Keratinocyte (primary cell): ENCODE measurements at regions not wholly inside any gene's neighbourhood (a gene's known extent, or its start where the extent isn't known, plus 50 kb on each side); places are given as distances from the start of the nearest gene placed in this dataset.

Experiments
- DNase-seq: peaks from one replicate; pipeline ENCODE4 v3.0.0-alpha.2; 2011; ENCODE audit warnings: low read depth, missing footprints, low spot score
- FAIRE-seq: peaks from 2 replicates; lab custom pipeline; 2011; peaks lifted over from hg19 to GRCh38; lab: Jason Lieb, UNC
- H2AFZ ChIP-seq: 2 replicates; pipeline ENCODE4 v1.6.0; 2012; ENCODE audit warnings: low read length, control low read depth, inconsistent platforms; ENCODE audit not compliant: control insufficient read depth
- H3K27ac ChIP-seq: 2 replicates; pipeline ENCODE4 v1.5.1; 2011; ENCODE audit warnings: low read length; ENCODE audit not compliant: control insufficient read depth, insufficient read depth
- H3K27me3 ChIP-seq: 3 replicates; pipeline ENCODE4 v1.6.0; 2011; ENCODE audit warnings: low read length; ENCODE audit not compliant: control insufficient read depth, insufficient read depth; ENCODE audit errors: extremely low read depth
- H3K36me3 ChIP-seq, 2 experiments: 2 replicates in 1 of 2; 3 replicates in 1 of 2; pipeline ENCODE4 v1.5.1; 2011; ENCODE audit warnings: low read length in 2 of 2, mild to moderate bottlenecking in 1 of 2; ENCODE audit not compliant: control insufficient read depth in 2 of 2, insufficient read depth in 2 of 2; ENCODE audit errors: extremely low read depth in 1 of 2
- H3K4me1 ChIP-seq: 3 replicates; pipeline ENCODE4 v1.5.1; 2011; ENCODE audit warnings: low read length; ENCODE audit not compliant: control insufficient read depth, insufficient read depth; ENCODE audit errors: extremely low read depth
- H3K4me2 ChIP-seq: 3 replicates; pipeline ENCODE4 v1.6.0; 2011; ENCODE audit warnings: low read depth, low read length; ENCODE audit not compliant: control insufficient read depth, insufficient read depth; ENCODE audit errors: extremely low read depth
- H3K4me3 ChIP-seq, 3 experiments: fragments of 200-600 bp in 1 of 3; sonication (generic) in 1 of 3; 2 replicates in 2 of 3; 3 replicates in 1 of 3; pipeline ENCODE4 v1.5.1; 2011 to 2016; ENCODE audit warnings: low read length in 3 of 3, mild to moderate bottlenecking in 3 of 3, control low read depth in 2 of 3, inconsistent platforms in 1 of 3, low read depth in 1 of 3, mixed read lengths in 1 of 3, mixed run types in 1 of 3, moderate library complexity in 1 of 3; ENCODE audit not compliant: control insufficient read depth in 2 of 3, insufficient read depth in 2 of 3; ENCODE audit errors: extremely low read depth in 1 of 3
- H3K79me2 ChIP-seq: 2 replicates; pipeline ENCODE4 v1.6.0; 2012; ENCODE audit warnings: low read length; ENCODE audit not compliant: control insufficient read depth, insufficient read depth
- H3K9ac ChIP-seq: 3 replicates; pipeline ENCODE4 v1.6.0; 2011; ENCODE audit warnings: low read length; ENCODE audit not compliant: control insufficient read depth, insufficient read depth; ENCODE audit errors: extremely low read depth
- H3K9me1 ChIP-seq: 3 replicates; pipeline ENCODE4 v1.6.0; 2011; ENCODE audit warnings: low read length; ENCODE audit not compliant: control insufficient read depth, insufficient read depth; ENCODE audit errors: extremely low read depth
- H3K9me3 ChIP-seq: 2 replicates; pipeline ENCODE4 v1.5.1; 2012; ENCODE audit warnings: low read depth, low read length; ENCODE audit not compliant: control insufficient read depth
- H4K20me1 ChIP-seq: 3 replicates; pipeline ENCODE4 v1.6.0; 2011; ENCODE audit warnings: low read length; ENCODE audit not compliant: control insufficient read depth, insufficient read depth; ENCODE audit errors: extremely low read depth
- EZH2 ChIP-seq: IDR thresholded peaks from one replicate; pipeline ENCODE4 v1.6.1; 2012; ENCODE audit warnings: inconsistent platforms, mild to moderate bottlenecking, low read length, moderate library complexity
- dilution Hi-C: fragments of 300-500 bp; cut with MboI; formaldehyde crosslinking; loops from one replicate; pipeline ENCODE4 v1.7.0; 2020; ENCODE audit warnings: low sequenced_read_pairs; ENCODE audit not compliant: extremely low pct_ligation_motif_present
- TF ChIP-seq, protein P1 (sequence below), 3 experiments: IDR thresholded peaks in 1 of 3; conservative IDR thresholded peaks in 1 of 3; optimal IDR thresholded peaks in 1 of 3; 2 replicates in 2 of 3; 3 replicates in 1 of 3; pipeline versions ENCODE3 to v1.5.1; 2011; ENCODE audit warnings: low read length in 3 of 3, mild to moderate bottlenecking in 3 of 3, moderate library complexity in 2 of 3, control low read depth in 1 of 3, inconsistent platforms in 1 of 3; ENCODE audit not compliant: insufficient read depth in 2 of 3; ENCODE audit errors: extremely low read depth in 1 of 3

DNA sequence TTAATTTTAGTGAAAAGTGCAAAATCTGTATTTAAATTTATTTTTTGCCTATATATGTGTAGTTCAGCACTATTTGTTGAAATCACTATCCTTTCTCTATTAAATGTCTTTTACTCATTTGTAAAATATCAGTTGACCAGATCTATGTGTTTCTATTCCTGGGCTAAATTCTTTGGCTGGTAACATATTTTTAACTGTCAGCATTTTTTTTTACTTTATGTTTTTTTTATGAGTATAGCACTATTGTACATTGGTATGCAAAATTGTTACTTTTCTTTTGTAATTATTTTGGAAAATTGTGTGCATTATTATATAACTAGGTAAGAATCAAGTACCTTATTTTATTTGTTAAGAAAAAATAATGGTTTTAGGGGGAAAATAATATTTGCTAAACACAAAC lies 582.8 kb upstream of the ADGRB3 start:
- H3K36me3 ChIP-seq = no peaks in the 10 kb centered on the region
- FAIRE-seq (no peak), DNase-seq (no peak)
- no peaks in the 10 kb centered on the region for H3K79me2 ChIP-seq
- no peak overlapping the region for H3K9ac ChIP-seq
- H2AFZ ChIP-seq = no peak overlapping the region
- TF ChIP-seq, protein P1, sequence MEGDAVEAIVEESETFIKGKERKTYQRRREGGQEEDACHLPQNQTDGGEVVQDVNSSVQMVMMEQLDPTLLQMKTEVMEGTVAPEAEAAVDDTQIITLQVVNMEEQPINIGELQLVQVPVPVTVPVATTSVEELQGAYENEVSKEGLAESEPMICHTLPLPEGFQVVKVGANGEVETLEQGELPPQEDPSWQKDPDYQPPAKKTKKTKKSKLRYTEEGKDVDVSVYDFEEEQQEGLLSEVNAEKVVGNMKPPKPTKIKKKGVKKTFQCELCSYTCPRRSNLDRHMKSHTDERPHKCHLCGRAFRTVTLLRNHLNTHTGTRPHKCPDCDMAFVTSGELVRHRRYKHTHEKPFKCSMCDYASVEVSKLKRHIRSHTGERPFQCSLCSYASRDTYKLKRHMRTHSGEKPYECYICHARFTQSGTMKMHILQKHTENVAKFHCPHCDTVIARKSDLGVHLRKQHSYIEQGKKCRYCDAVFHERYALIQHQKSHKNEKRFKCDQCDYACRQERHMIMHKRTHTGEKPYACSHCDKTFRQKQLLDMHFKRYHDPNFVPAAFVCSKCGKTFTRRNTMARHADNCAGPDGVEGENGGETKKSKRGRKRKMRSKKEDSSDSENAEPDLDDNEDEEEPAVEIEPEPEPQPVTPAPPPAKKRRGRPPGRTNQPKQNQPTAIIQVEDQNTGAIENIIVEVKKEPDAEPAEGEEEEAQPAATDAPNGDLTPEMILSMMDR (optimal IDR thresholded peaks at IDR 0.05 in 1 of 3, IDR thresholded peaks at IDR 0.05 in 1 of 3, conservative IDR thresholded peaks at IDR 0.05 in 1 of 3; ENCODE audit: extremely low read depth in 1 of 3, insufficient read depth in 2 of 3, low read length in 3 of 3) = no peak
- no peak for TF ChIP-seq EZH2
- no peak overlapping the region for H3K4me3 ChIP-seq
- no peaks in the 10 kb centered on the region for H3K27me3 ChIP-seq
- H4K20me1 ChIP-seq = no peaks in the 10 kb centered on the region
- H3K27ac ChIP-seq = no peak overlapping the region
- dilution Hi-C loops = no loop called here
- H3K9me3 ChIP-seq = no peaks in the 10 kb centered on the region
- no peaks in the 10 kb centered on the region for H3K4me1 ChIP-seq
- no peaks in the 10 kb centered on the region for H3K9me1 ChIP-seq
- no peak overlapping the region for H3K4me2 ChIP-seq

DNA sequence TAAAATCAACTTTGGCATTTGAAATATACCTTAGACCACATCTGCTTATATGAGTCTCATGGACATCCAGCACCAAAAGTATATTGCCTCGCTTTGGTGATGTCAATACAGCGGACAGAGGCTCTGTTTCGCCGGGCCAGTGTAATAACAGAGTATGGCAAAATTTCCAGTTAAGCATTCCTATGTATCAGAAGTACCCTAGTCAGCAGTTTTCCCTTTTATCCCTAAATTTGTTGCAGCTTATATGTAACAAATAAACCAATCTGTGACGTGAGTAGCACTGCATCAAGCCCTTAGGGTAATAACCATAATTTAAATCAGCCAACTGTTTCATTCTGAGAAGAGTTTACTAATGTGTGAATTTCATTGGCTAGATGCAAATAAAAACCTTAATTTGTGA lies 585.5 kb upstream of the ADGRB3 start:
- DNase-seq (no peak), FAIRE-seq (no peak)

More for the DNA sequence above, 585.5 kb upstream of the ADGRB3 start:
- H3K79me2 ChIP-seq = no peaks in the 10 kb centered on the region
- H3K27ac ChIP-seq = no peak overlapping the region
- no peak overlapping the region for H3K4me3 ChIP-seq
- TF ChIP-seq EZH2 = no peak
- TF ChIP-seq, protein P1 (optimal IDR thresholded peaks at IDR 0.05 in 1 of 3, IDR thresholded peaks at IDR 0.05 in 1 of 3, conservative IDR thresholded peaks at IDR 0.05 in 1 of 3; ENCODE audit: extremely low read depth in 1 of 3, insufficient read depth in 2 of 3, low read length in 3 of 3) = no peak
- H3K9me1 ChIP-seq = no peaks in the 10 kb centered on the region
- H3K9me3 ChIP-seq = no peaks in the 10 kb centered on the region
- no peaks in the 10 kb centered on the region for H3K4me1 ChIP-seq
- H3K9ac ChIP-seq = no peak overlapping the region
- no peak overlapping the region for H3K4me2 ChIP-seq
- dilution Hi-C loops = no loop called here
- no peaks in the 10 kb centered on the region for H3K27me3 ChIP-seq
- H2AFZ ChIP-seq = no peak overlapping the region
- H4K20me1 ChIP-seq = no peaks in the 10 kb centered on the region
- H3K36me3 ChIP-seq = no peaks in the 10 kb centered on the region
